SK-N-SH (cell line): ENCODE measurements at regions not wholly inside any gene's neighbourhood (a gene's known extent, or its start where the extent isn't known, plus 50 kb on each side); places are given as distances from the start of the nearest gene placed in this dataset.
"Not testable (repeated sequence)": the region's sequence is repeated elsewhere in the genome, so short reads cannot be mapped to it uniquely, and the experiment has no call there.

ENCODE experiments used
- CTCF ChIA-PET: fragments of 300-600, 350-600 bp; formaldehyde crosslinking; extraction: SDS; loops from one replicate; lab custom pipeline; 2021; lab: Yijun Ruan, JAX
- POLR2A ChIA-PET: fragments of 350-600 bp; sonication (Branson Sonifier 250); formaldehyde crosslinking; extraction: SDS; loops from one replicate; lab custom pipeline; 2020; ENCODE audit warnings: antibody characterized with exemption, inconsistent platforms; lab: Yijun Ruan, JAX
- DNase-seq: peaks from one replicate; pipeline ENCODE4 v3.0.0; 2012
- H2AFZ ChIP-seq: fragments of 200-600 bp; sonication (generic); 2 replicates; pipeline ENCODE4 v1.8.1; 2016; ENCODE audit warnings: antibody characterized with exemption, mild to moderate bottlenecking, low read depth
- H3F3A ChIP-seq: fragments of 200-600 bp; sonication (generic); replicated peaks from 2 replicates; pipeline ENCODE3; 2016; ENCODE audit warnings: antibody characterized with exemption, mild to moderate bottlenecking; ENCODE audit not compliant: insufficient read depth
- H3K27ac ChIP-seq, 2 experiments: fragments of 200-500 bp in 1 of 2; fragments of 200-600 bp in 1 of 2; sonication (Bioruptor generic) in 1 of 2; sonication (generic), shearing (Covaris generic) in 1 of 2; 2 replicates each; pipeline versions ENCODE4 v1.5.1 to v1.6.1; 2014 to 2016; ENCODE audit warnings: low read depth in 2 of 2, inconsistent platforms in 1 of 2, low read length in 1 of 2, mild to moderate bottlenecking in 1 of 2, mixed read lengths in 1 of 2
- H3K27me3 ChIP-seq: fragments of 200-600 bp; sonication (generic), shearing (Covaris generic); 2 replicates; pipeline ENCODE4 v1.6.1; 2016; ENCODE audit warnings: mixed run types; ENCODE audit not compliant: insufficient read depth
- H3K36me3 ChIP-seq, 2 experiments: fragments of 200-500 bp in 1 of 2; fragments of 200-600 bp in 1 of 2; sonication (Bioruptor generic) in 1 of 2; sonication (generic) in 1 of 2; replicated peaks in 1 of 2; 2 replicates each; pipeline versions ENCODE3 to v1.5.1; 2014 to 2016; ENCODE audit warnings: low read length in 1 of 2, mild to moderate bottlenecking in 1 of 2; ENCODE audit not compliant: insufficient read depth in 2 of 2, control insufficient read depth in 1 of 2
- H3K4me1 ChIP-seq, 2 experiments: fragments of 200-500 bp in 1 of 2; fragments of 200-600 bp in 1 of 2; sonication (Bioruptor generic) in 1 of 2; sonication (generic), shearing (Covaris generic) in 1 of 2; 2 replicates each; pipeline versions ENCODE4 v1.5.1 to v1.6.1; 2014 to 2016; ENCODE audit warnings: low read depth in 1 of 2, low read length in 1 of 2, mixed run types in 1 of 2; ENCODE audit not compliant: insufficient read depth in 2 of 2, control insufficient read depth in 1 of 2
- H3K4me2 ChIP-seq: fragments of 200-600 bp; sonication (generic), shearing (Covaris generic); 2 replicates; pipeline ENCODE4 v1.6.1; 2017; ENCODE audit warnings: mixed run types
- H3K4me3 ChIP-seq, 2 experiments: fragments of 200-500 bp in 1 of 2; fragments of 200-600 bp in 1 of 2; sonication (Bioruptor generic) in 1 of 2; sonication (generic), shearing (Covaris generic) in 1 of 2; 2 replicates each; pipeline versions ENCODE4 v1.5.1 to v1.8.1; 2014 to 2016; ENCODE audit warnings: low read depth in 2 of 2, inconsistent platforms in 1 of 2, low read length in 1 of 2, mild to moderate bottlenecking in 1 of 2, mixed read lengths in 1 of 2, moderate library complexity in 1 of 2
- H3K79me2 ChIP-seq: fragments of 200-600 bp; sonication (generic); 2 replicates; pipeline ENCODE4 v1.8.1; 2017; ENCODE audit warnings: mild to moderate bottlenecking; ENCODE audit not compliant: insufficient read depth
- H3K9ac ChIP-seq: fragments of 200-600 bp; sonication (generic); 2 replicates; pipeline ENCODE4 v1.6.1; 2017; ENCODE audit warnings: mixed run types
- H3K9me2 ChIP-seq: fragments of 200-600 bp; sonication (generic); 2 replicates; pipeline ENCODE4 v1.6.1; 2017; ENCODE audit warnings: mixed run types
- H3K9me3 ChIP-seq: fragments of 200-600 bp; sonication (generic); 2 replicates; pipeline ENCODE4 v1.6.1; 2017; ENCODE audit warnings: mixed run types, mild to moderate bottlenecking, moderate library complexity
- H4K20me1 ChIP-seq: fragments of 200-600 bp; sonication (generic); 2 replicates; pipeline ENCODE4 v1.6.1; 2017; ENCODE audit warnings: mild to moderate bottlenecking, mixed run types; ENCODE audit not compliant: insufficient read depth
- CHD2 ChIP-seq: fragments of 150-350 bp; IDR thresholded peaks from 2 replicates; pipeline ENCODE4 v1.6.1; 2018; ENCODE audit warnings: low read length; ENCODE audit not compliant: partially characterized antibody
- ELF1 ChIP-seq: IDR thresholded peaks from 2 replicates; pipeline ENCODE4 v1.4.0; 2012
- FOSL2 ChIP-seq: IDR thresholded peaks from 2 replicates; pipeline ENCODE4 v1.4.0; 2012; ENCODE audit warnings: low read depth, mild to moderate bottlenecking, moderate library complexity, borderline replicate concordance
- FOXJ3 ChIP-seq: sonication (generic); formaldehyde crosslinking; IDR thresholded peaks from 2 replicates; pipeline ENCODE4 v1.5.1; 2020; ENCODE audit warnings: mild to moderate bottlenecking, missing genetic modification reagents
- GATA2 ChIP-seq: sonication (generic); formaldehyde crosslinking; IDR thresholded peaks from 2 replicates; pipeline ENCODE4 v1.5.0; 2020; ENCODE audit warnings: mild to moderate bottlenecking, missing genetic modification reagents
- NFIC ChIP-seq: IDR thresholded peaks from 2 replicates; pipeline ENCODE4 v1.4.0; 2012; ENCODE audit warnings: borderline replicate concordance
- PBX3 ChIP-seq: IDR thresholded peaks from 2 replicates; pipeline ENCODE4; 2012
- RXRA ChIP-seq: IDR thresholded peaks from 2 replicates; pipeline ENCODE4 v1.4.0; 2012; ENCODE audit warnings: low read depth, mild to moderate bottlenecking, borderline replicate concordance
- SMC3 ChIP-seq: IDR thresholded peaks from 2 replicates; pipeline ENCODE4 v1.6.1; 2012; ENCODE audit warnings: low read depth, low read length, improper control_type of control experiment
- TEAD4 ChIP-seq: IDR thresholded peaks from 2 replicates; pipeline ENCODE4 v1.4.0; 2012; ENCODE audit warnings: mild to moderate bottlenecking, borderline replicate concordance; ENCODE audit not compliant: insufficient read depth
- YY1 ChIP-seq: IDR thresholded peaks from 2 replicates; pipeline ENCODE4 v1.4.0; 2012; ENCODE audit warnings: low read depth, mild to moderate bottlenecking
- WGBS: methylation state at CpG from one replicate; pipeline ENCODE4 v1.1.6; 2017; ENCODE audit warnings: low lambda C conversion rate; 5-methylcytosine and 5-hydroxymethylcytosine counted together
- TF ChIP-seq, protein P1 (sequence below): fragments of 200-600 bp; sonication (generic); IDR thresholded peaks from 2 replicates; pipeline ENCODE4 v1.6.1; 2017; ENCODE audit warnings: antibody characterized with exemption, mild to moderate bottlenecking, moderate library complexity

DNA sequence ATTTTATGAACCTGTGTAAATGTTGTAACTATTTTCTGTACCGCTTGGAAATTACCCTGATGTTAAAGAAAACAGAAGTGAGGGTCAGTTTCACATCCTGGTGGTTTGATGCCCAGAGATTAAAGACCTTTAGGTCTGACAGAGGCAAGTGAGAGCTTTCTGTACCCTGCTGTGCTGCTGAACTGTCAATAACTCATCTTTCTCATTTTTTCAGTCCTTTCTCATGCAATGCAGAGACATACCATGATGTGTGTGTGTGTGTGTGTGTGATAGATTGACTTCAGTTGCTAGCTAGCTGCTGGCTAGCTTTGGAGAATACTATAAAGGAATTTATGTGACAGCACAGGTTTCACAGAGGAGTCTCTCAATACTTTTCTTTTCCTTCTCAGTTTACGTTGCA, 2025.6 kb upstream of the LRRTM1 start:
- no peaks in the 10 kb centered on the region for H4K20me1 ChIP-seq
- WGBS, result 3% methylated on average over 2 of the region's 2 CpGs
- H3K9me3 ChIP-seq, result no peaks in the 10 kb centered on the region
- no peak overlapping the region for H3K9ac ChIP-seq
- no peaks in the 10 kb centered on the region for H3K27me3 ChIP-seq
- CTCF ChIA-PET, result no interaction called here
- H3K79me2 ChIP-seq, result no peaks in the 10 kb centered on the region
- no peak for DNase-seq
- no peaks in the 10 kb centered on the region for H3K9me2 ChIP-seq
- H3K4me3 ChIP-seq, result no peak overlapping the region
- POLR2A ChIA-PET, result no interaction called here
- H3K4me1 ChIP-seq, result no peaks in the 10 kb centered on the region
- no peak overlapping the region for H3K4me2 ChIP-seq
- no peak overlapping the region for H2AFZ ChIP-seq
- H3K36me3 ChIP-seq, result no peaks in the 10 kb centered on the region
- no peak overlapping the region for H3K27ac ChIP-seq
- no peaks in the 10 kb centered on the region for H3F3A ChIP-seq
- TF ChIP-seq PBX3, result no peak
- no peak for TF ChIP-seq GATA2 (CRISPR knock-in tag)
- TF ChIP-seq NFIC, result no peak
- TF ChIP-seq RXRA, result no peak
- TF ChIP-seq FOSL2, result no peak
- TF ChIP-seq CHD2, result no peak
- no peak for TF ChIP-seq ELF1
- TF ChIP-seq, protein P1, sequence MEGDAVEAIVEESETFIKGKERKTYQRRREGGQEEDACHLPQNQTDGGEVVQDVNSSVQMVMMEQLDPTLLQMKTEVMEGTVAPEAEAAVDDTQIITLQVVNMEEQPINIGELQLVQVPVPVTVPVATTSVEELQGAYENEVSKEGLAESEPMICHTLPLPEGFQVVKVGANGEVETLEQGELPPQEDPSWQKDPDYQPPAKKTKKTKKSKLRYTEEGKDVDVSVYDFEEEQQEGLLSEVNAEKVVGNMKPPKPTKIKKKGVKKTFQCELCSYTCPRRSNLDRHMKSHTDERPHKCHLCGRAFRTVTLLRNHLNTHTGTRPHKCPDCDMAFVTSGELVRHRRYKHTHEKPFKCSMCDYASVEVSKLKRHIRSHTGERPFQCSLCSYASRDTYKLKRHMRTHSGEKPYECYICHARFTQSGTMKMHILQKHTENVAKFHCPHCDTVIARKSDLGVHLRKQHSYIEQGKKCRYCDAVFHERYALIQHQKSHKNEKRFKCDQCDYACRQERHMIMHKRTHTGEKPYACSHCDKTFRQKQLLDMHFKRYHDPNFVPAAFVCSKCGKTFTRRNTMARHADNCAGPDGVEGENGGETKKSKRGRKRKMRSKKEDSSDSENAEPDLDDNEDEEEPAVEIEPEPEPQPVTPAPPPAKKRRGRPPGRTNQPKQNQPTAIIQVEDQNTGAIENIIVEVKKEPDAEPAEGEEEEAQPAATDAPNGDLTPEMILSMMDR, result no peak
- no peak for TF ChIP-seq FOXJ3 (CRISPR knock-in tag)
- no peak for TF ChIP-seq TEAD4
- no peak for TF ChIP-seq YY1
- no peak for TF ChIP-seq SMC3

DNA sequence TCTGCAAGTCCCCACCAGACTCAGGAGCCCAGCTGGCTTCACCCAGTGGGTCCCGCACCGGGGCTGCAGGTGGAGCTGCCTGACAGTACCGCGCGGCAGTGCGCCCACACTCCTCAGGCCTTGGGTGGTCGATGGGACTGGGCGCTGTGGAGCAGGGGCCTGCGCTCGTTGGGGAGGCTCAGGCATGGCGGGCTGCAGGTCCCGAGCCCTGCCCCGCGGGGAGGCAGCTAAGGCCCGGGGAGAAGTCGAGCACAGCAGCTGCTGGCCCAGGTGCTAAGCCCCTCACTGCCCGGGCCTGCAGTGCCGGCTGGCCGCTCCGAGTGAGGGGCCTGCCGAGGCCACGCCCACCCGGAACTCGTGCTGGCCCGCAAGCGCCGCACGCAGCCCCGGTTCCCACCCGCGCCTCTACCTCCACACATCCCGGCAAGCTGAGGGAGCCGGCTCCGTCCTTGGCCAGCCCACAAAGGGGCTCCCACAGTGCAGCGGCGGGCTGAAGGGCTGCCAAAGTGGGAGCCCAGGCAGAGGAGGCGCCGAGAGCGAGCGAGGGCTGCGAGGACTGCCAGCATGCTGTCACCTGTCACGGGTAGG, 2021.7 kb upstream of the LRRTM1 start:
- H3K4me1 ChIP-seq, CTCF ChIA-PET: not testable (repeated sequence)

More for the DNA sequence above, 2021.7 kb upstream of the LRRTM1 start:
- 62% methylated on average over 17 of the region's 42 CpGs for WGBS
- H2AFZ ChIP-seq, H3K4me2 ChIP-seq, H3K9ac ChIP-seq, H3K9me3 ChIP-seq, H3F3A ChIP-seq, H3K9me2 ChIP-seq, H4K20me1 ChIP-seq, H3K27me3 ChIP-seq, DNase-seq, H3K27ac ChIP-seq, H3K79me2 ChIP-seq, H3K36me3 ChIP-seq, POLR2A ChIA-PET, H3K4me3 ChIP-seq: not testable (repeated sequence)
